ENCODE measurements at regions not wholly inside any gene's neighbourhood (a gene's known extent, or its start where the extent isn't known, plus 50 kb on each side); places are given as distances from the start of the nearest gene placed in this dataset.

- TF ChIP-seq POLR2A (IDR thresholded peaks at IDR 0.05; ENCODE audit: low read depth) (no peak), CTCF (IDR thresholded peaks at IDR 0.05) (no peak), EP300 (IDR thresholded peaks at IDR 0.05) (no peak), POLR2AphosphoS5 (IDR thresholded peaks at IDR 0.05) (no peak)
These were observed 1181.9 kb downstream of the OLFM4 start for GRCh38 chr13:54210397-54211049.

Data from esophagus muscularis mucosa (tissue), 4 donors.